HG02870 (cell line): ENCODE measurements at regions not wholly inside any gene's neighbourhood (a gene's known extent, or its start where the extent isn't known, plus 50 kb on each side); places are given as distances from the start of the nearest gene placed in this dataset.

ENCODE experiments used
- ATAC-seq: cut with Tn5 transposase; IDR thresholded peaks from one replicate; pipeline ENCODE4 v1.9.1; 2021; ENCODE audit warnings: mild to moderate bottlenecking, moderate library complexity; ENCODE audit not compliant: unreplicated experiment

GRCh38 chr20:43247361-43247760, 57.7 kb upstream of the PTPRT start:
- ATAC-seq, result no peak

DNA sequence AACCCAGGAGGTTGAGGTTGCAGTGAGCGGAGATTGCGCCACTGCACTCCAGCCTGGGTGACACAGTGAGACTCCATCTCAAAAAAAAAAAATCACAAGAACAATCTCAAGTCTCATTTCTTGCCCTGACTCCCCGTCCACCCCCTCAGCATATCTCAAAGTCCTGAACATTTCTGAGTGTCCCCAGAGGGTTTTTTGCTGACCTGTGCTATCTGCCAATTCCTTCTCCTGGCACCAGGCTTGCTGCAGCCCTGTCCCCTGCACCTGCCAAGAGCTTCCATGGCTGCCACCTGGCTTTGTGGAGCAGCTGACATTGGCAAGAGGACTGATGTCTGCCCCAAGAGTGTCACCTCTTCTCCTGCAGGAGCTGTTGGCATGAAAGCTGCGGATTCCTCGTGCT, 54.9 kb upstream of the PTPRT start:
- ATAC-seq, result no peak

GRCh38 chr20:43243672-43244269, 54.1 kb upstream of the PTPRT start:
- no peak for ATAC-seq

DNA sequence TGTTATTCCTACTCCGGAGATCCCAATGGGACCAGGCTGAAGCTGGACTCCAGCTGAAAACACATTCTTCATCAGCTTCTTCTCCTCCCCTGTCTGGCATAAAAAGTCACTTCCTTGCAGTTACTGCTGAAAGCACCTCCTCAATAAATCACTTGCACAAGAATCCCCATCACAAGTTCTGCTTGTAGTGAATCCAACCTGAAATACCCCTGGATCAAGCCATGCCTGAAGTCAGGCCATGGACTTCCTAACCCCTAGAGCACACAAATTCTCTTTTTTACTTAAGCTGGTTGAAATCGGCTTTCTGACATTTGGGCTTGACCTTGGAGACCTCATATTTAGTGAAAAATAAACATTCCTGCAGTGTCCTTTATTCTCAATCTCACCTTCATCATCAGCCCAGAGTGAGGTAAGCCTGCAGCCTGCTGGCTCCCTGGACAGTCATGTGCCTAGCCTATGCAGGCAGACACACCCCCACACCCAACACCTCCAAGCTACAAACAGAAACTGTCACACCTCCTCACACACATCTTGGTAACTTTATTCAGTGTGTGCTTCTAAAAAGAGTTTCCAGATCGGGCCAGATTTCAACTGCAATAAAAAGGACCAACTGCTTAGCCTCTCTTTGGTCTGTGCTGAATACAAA, 51.5 kb upstream of the PTPRT start:
- no peak for ATAC-seq
